Peyer's patch (tissue), 4 donors: ENCODE measurements at regions not wholly inside any gene's neighbourhood (a gene's known extent, or its start where the extent isn't known, plus 50 kb on each side); places are given as distances from the start of the nearest gene placed in this dataset.

Experiments
- DNase-seq, 3 donors: peaks; one replicate each; pipeline ENCODE4 v3.0.0-alpha.2; 2017 to 2019
- H3K27ac ChIP-seq, 4 donors: fragments of 200-600 bp; sonication (generic); one replicate each; pipeline ENCODE4 v1.5.1; 2016 to 2019
- H3K27me3 ChIP-seq, 2 donors: fragments of 200-600 bp; sonication (generic); one replicate each; pipeline ENCODE4 v1.5.1; 2019
- H3K36me3 ChIP-seq, 3 donors: fragments of 200-600 bp; sonication (generic); one replicate each; pipeline ENCODE4 v1.5.1; 2016 to 2019
- H3K4me1 ChIP-seq, 4 donors: fragments of 200-600 bp; sonication (generic); one replicate each; pipeline ENCODE4 v1.5.1; 2016 to 2019
- H3K4me3 ChIP-seq, 4 donors: fragments of 200-600 bp; sonication (generic); 1 replicate in 3 of 4; 2 replicates in 1 of 4; pipeline ENCODE4 v1.5.1; 2016 to 2019; ENCODE audit warnings: mild to moderate bottlenecking in 1 of 4
- H3K9me3 ChIP-seq, 4 donors: fragments of 200-600 bp; sonication (generic); one replicate each; pipeline ENCODE4 v1.5.1; 2016 to 2019; ENCODE audit warnings: mild to moderate bottlenecking in 1 of 4
- CTCF ChIP-seq, 6 experiments: fragments of 450-650 bp in 4 of 6; fragments of 200-600 bp in 2 of 6; sonication (generic) in 1 of 6; IDR thresholded peaks; one replicate each; pipeline ENCODE4 v1.5.1; 2017 to 2019; ENCODE audit warnings: antibody characterized with exemption in 6 of 6, mild to moderate bottlenecking in 3 of 6, moderate library complexity in 1 of 6
- POLR2A ChIP-seq, 2 donors: fragments of 450-650 bp; IDR thresholded peaks; one replicate each; pipeline ENCODE4 v1.5.1; 2017; ENCODE audit warnings: antibody characterized with exemption in 2 of 2, mild to moderate bottlenecking in 2 of 2, moderate library complexity in 2 of 2

GRCh38 chr1:70915258-70916033 lies 132.2 kb downstream of the PTGER3 start:
- no peak for TF ChIP-seq CTCF (IDR thresholded peaks at IDR 0.05)
- no peak for TF ChIP-seq POLR2A (IDR thresholded peaks at IDR 0.05)
- H3K4me1 ChIP-seq, result no peaks in the 10 kb centered on the region
- no peak overlapping the region for H3K4me3 ChIP-seq
- no peak overlapping the region for H3K27ac ChIP-seq
- no peak for DNase-seq
- no peaks in the 10 kb centered on the region for H3K9me3 ChIP-seq
- no peaks in the 10 kb centered on the region for H3K36me3 ChIP-seq
- H3K27me3 ChIP-seq, result no peaks in the 10 kb centered on the region

- Histone ChIP-seq H3K27me3 (no peaks in the 10 kb centered on the region), H3K4me1 (no peaks in the 10 kb centered on the region), H3K4me3 (no peak overlapping the region), H3K27ac (no peak overlapping the region), H3K9me3 (no peaks in the 10 kb centered on the region), H3K36me3 (no peaks in the 10 kb centered on the region)
- DNase-seq, result no peak
- no peak for TF ChIP-seq CTCF (IDR thresholded peaks at IDR 0.05)
- TF ChIP-seq POLR2A (IDR thresholded peaks at IDR 0.05), result no peak
These were observed 131.6 kb downstream of the PTGER3 start for GRCh38 chr1:70916034-70916427.

- Histone ChIP-seq H3K36me3 (no peaks in the 10 kb centered on the region), H3K4me3 (no peak overlapping the region), H3K27me3 (no peaks in the 10 kb centered on the region), H3K4me1 (no peaks in the 10 kb centered on the region), H3K9me3 (no peaks in the 10 kb centered on the region), H3K27ac (no peak overlapping the region)
- no peak for TF ChIP-seq POLR2A (IDR thresholded peaks at IDR 0.05)
- TF ChIP-seq CTCF (IDR thresholded peaks at IDR 0.05), result no peak
- no peak for DNase-seq
These were observed 127.8 kb downstream of the PTGER3 start for GRCh38 chr1:70919706-70920323.
